ENCODE measurements at regions not wholly inside any gene's neighbourhood (a gene's known extent, or its start where the extent isn't known, plus 50 kb on each side); places are given as distances from the start of the nearest gene placed in this dataset.

- DNase-seq (ENCODE audit: low spot score): no peak
- TF ChIP-seq JUND (IDR thresholded peaks at IDR 0.05): no peak
- peaks cover 0 to 4% (median 0%) of the 10 kb centered on the region in 4 donors for H3K27me3 ChIP-seq (ENCODE audit: control insufficient read depth in 4 of 4, insufficient read depth in 4 of 4, low read length in 3 of 4)
- peaks cover 0 to 7% (median 4%) of the 10 kb centered on the region in 4 donors for H3K9me3 ChIP-seq (ENCODE audit: control insufficient read depth in 4 of 4, low read length in 3 of 4)
- no peak overlapping the region for H3K4me3 ChIP-seq (ENCODE audit: low read depth in 1 of 3, low read length in 3 of 3)
- no peaks in the 10 kb centered on the region for H3K36me3 ChIP-seq (ENCODE audit: control insufficient read depth in 4 of 4, insufficient read depth in 3 of 4, low read depth in 1 of 4, low read length in 3 of 4)
- H3K27ac ChIP-seq (ENCODE audit: low read depth in 1 of 2, low read length in 2 of 2): no peak overlapping the region
- no peaks in the 10 kb centered on the region for H3K4me1 ChIP-seq (ENCODE audit: control insufficient read depth in 4 of 4, insufficient read depth in 4 of 4, low read length in 3 of 4)
- H3K9ac ChIP-seq (ENCODE audit: low read depth in 1 of 2, low read length in 2 of 2): no peak overlapping the region
- WGBS: 82% methylated on average over 2 of the region's 2 CpGs
Observed at GRCh38 chr2:106624787-106625380, 137.7 kb downstream of the CD8B2 start.

- Histone ChIP-seq H3K27ac (ENCODE audit: low read depth in 1 of 2, low read length in 2 of 2) (no peak overlapping the region), H3K9ac (ENCODE audit: low read depth in 1 of 2, low read length in 2 of 2) (no peak overlapping the region), H3K27me3 (ENCODE audit: control insufficient read depth in 4 of 4, insufficient read depth in 4 of 4, low read length in 3 of 4) (peaks cover 0 to 4% (median 0%) of the 10 kb centered on the region in 4 donors), H3K4me3 (ENCODE audit: low read depth in 1 of 3, low read length in 3 of 3) (no peak overlapping the region), H3K36me3 (ENCODE audit: control insufficient read depth in 4 of 4, insufficient read depth in 3 of 4, low read depth in 1 of 4, low read length in 3 of 4) (no peaks in the 10 kb centered on the region), H3K9me3 (ENCODE audit: control insufficient read depth in 4 of 4, low read length in 3 of 4) (peaks cover 0 to 7% (median 4%) of the 10 kb centered on the region in 4 donors), H3K4me1 (ENCODE audit: control insufficient read depth in 4 of 4, insufficient read depth in 4 of 4, low read length in 3 of 4) (no peaks in the 10 kb centered on the region)
- TF ChIP-seq HNF4A (conservative IDR thresholded peaks at IDR 0.05) (no peak), MAX (IDR thresholded peaks at IDR 0.05) (no peak)
- DNase-seq (ENCODE audit: low spot score): no peak
- 89% methylated on average over 3 of the region's 3 CpGs for WGBS
Observed at GRCh38 chr2:106628377-106628776, 141.2 kb downstream of the CD8B2 start.

GRCh38 chr2:106629981-106630380 lies 142.8 kb downstream of the CD8B2 start:
- WGBS: 84% methylated on average over 3 of the region's 3 CpGs
- Histone ChIP-seq H3K27me3 (ENCODE audit: control insufficient read depth in 4 of 4, insufficient read depth in 4 of 4, low read length in 3 of 4) (peaks cover 0 to 2% (median 0%) of the 10 kb centered on the region in 4 donors), H3K4me3 (ENCODE audit: low read depth in 1 of 3, low read length in 3 of 3) (no peak overlapping the region), H3K9ac (ENCODE audit: low read depth in 1 of 2, low read length in 2 of 2) (no peak overlapping the region), H3K27ac (ENCODE audit: low read depth in 1 of 2, low read length in 2 of 2) (no peak overlapping the region), H3K36me3 (ENCODE audit: control insufficient read depth in 4 of 4, insufficient read depth in 3 of 4, low read depth in 1 of 4, low read length in 3 of 4) (no peaks in the 10 kb centered on the region), H3K4me1 (ENCODE audit: control insufficient read depth in 4 of 4, insufficient read depth in 4 of 4, low read length in 3 of 4) (no peaks in the 10 kb centered on the region), H3K9me3 (ENCODE audit: control insufficient read depth in 4 of 4, low read length in 3 of 4) (peaks cover 0 to 7% (median 4%) of the 10 kb centered on the region in 4 donors)
- DNase-seq (ENCODE audit: low spot score): no peak
- TF ChIP-seq REST (IDR thresholded peaks at IDR 0.05) (no peak), NR2F2 (IDR thresholded peaks at IDR 0.05) (no peak), RXRA (IDR thresholded peaks at IDR 0.05) (no peak), ZBTB33 (IDR thresholded peaks at IDR 0.05) (no peak), YY1 (IDR thresholded peaks at IDR 0.05) (no peak), FOXA1 (IDR thresholded peaks at IDR 0.05) (no peak), TAF1 (conservative IDR thresholded peaks at IDR 0.05) (no peak), MAX (IDR thresholded peaks at IDR 0.05) (no peak), HNF4A (conservative IDR thresholded peaks at IDR 0.05) (no peak), GABPA (IDR thresholded peaks at IDR 0.05 in 1 of 2, conservative IDR thresholded peaks at IDR 0.05 in 1 of 2) (no peak), ATF3 (IDR thresholded peaks at IDR 0.05) (no peak), HNF4G (IDR thresholded peaks at IDR 0.05) (no peak), CTCF (IDR thresholded peaks at IDR 0.05; ENCODE audit: low read depth, low read length, missing input control) (no peak), JUND (IDR thresholded peaks at IDR 0.05) (no peak), FOXA2 (IDR thresholded peaks at IDR 0.05) (no peak), EGR1 (IDR thresholded peaks at IDR 0.05; ENCODE audit: low read depth in 2 of 2) (no peak), SP1 (IDR thresholded peaks at IDR 0.05) (no peak)

Measured in liver (tissue), 8 donors.